GM15510 (cell line): ENCODE measurements at regions not wholly inside any gene's neighbourhood (a gene's known extent, or its start where the extent isn't known, plus 50 kb on each side); places are given as distances from the start of the nearest gene placed in this dataset.

Experiments used
- POLR2A ChIP-seq: IDR thresholded peaks from 3 replicates; pipeline ENCODE4 v1.6.1; 2011; ENCODE audit warnings: borderline replicate concordance; ENCODE audit not compliant: insufficient read length; ENCODE audit errors: extremely low read depth

- no peak for TF ChIP-seq POLR2A
These were observed 71.1 kb upstream of the NR3C1 start for GRCh38 chr5:143474616-143475015.

GRCh38 chr5:143473481-143473880, 70.0 kb upstream of the NR3C1 start:
- no peak for TF ChIP-seq POLR2A

GRCh38 chr5:143472576-143472975, 69.1 kb upstream of the NR3C1 start:
- TF ChIP-seq POLR2A, result no peak

- no peak for TF ChIP-seq POLR2A
These were observed 68.4 kb upstream of the NR3C1 start for GRCh38 chr5:143471666-143472464.

- no peak for TF ChIP-seq POLR2A
These were observed 67.6 kb upstream of the NR3C1 start for GRCh38 chr5:143471041-143471509.

- TF ChIP-seq POLR2A, result no peak
These were observed 66.6 kb upstream of the NR3C1 start for GRCh38 chr5:143470120-143470519.

- TF ChIP-seq POLR2A, result no peak
These were observed 65.6 kb upstream of the NR3C1 start for GRCh38 chr5:143469125-143469524.

- no peak for TF ChIP-seq POLR2A
These were observed 63.1 kb upstream of the NR3C1 start for GRCh38 chr5:143466632-143467031.

- no peak for TF ChIP-seq POLR2A
These were observed 61.4 kb upstream of the NR3C1 start for GRCh38 chr5:143464723-143465490.

GRCh38 chr5:143462431-143462830, 58.9 kb upstream of the NR3C1 start:
- no peak for TF ChIP-seq POLR2A

GRCh38 chr5:143459433-143459832, 55.9 kb upstream of the NR3C1 start:
- no peak for TF ChIP-seq POLR2A

- TF ChIP-seq POLR2A, result no peak
These were observed 53.6 kb upstream of the NR3C1 start for GRCh38 chr5:143456952-143457547.

- TF ChIP-seq POLR2A, result no peak
These were observed 51.5 kb upstream of the NR3C1 start for GRCh38 chr5:143454936-143455516.

- no peak for TF ChIP-seq POLR2A
These were observed 50.2 kb upstream of the NR3C1 start for GRCh38 chr5:143453720-143454119.
